GM18507 (cell line): ENCODE measurements at regions not wholly inside any gene's neighbourhood (a gene's known extent, or its start where the extent isn't known, plus 50 kb on each side); places are given as distances from the start of the nearest gene placed in this dataset.
"Not testable (repeated sequence)": the region's sequence is repeated elsewhere in the genome, so short reads cannot be mapped to it uniquely, and the experiment has no call there.

Source experiments
- DNase-seq: peaks from one replicate; pipeline ENCODE4 v3.0.0; 2011; ENCODE audit warnings: low read depth; ENCODE audit not compliant: insufficient read length; ENCODE audit errors: extremely low spot score
- FAIRE-seq: peaks from 2 replicates; lab custom pipeline; 2011; peaks lifted over from hg19 to GRCh38; lab: Jason Lieb, UNC

GRCh38 chr21:22120616-22121266 lies 1122.5 kb downstream of the NCAM2 start:
- FAIRE-seq (no peak), DNase-seq (no peak)

DNA sequence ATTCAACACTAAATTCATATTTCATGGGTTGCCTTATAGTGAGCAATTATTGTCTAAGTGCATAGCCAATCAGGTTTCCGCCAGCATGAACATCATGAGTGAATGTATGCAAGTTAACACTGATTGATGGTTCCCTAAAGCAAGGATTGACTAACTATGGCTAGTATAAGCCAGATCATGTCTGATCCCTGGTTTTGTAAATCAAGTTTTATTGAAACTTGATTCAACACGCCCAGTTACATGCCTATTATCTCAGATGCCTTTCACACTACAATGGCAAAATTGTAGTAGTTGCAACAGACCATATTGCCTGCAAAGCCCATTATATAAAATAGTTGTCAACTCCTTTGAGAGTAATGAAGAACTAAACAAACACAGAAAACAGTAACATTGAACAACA lies 1127.4 kb downstream of the NCAM2 start:
- FAIRE-seq = no peak
- DNase-seq = no peak

DNA sequence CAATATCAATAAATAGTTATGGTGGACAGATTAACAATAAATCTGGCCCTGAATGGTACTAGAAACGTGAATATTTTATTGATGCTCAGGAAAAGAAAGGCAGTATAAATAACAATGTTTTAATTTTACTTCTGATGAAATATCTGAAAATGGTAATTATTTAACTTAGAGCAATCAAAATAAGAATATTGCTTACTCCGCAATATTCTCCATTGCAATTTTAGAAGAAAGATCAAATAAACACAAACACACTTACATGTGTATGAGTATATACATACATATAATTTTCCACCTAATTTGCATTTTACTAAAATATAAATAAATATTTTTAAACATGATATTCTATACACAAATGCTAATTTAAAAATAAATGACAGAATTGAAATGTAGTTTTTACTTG lies 1130.5 kb downstream of the NCAM2 start:
- FAIRE-seq (no peak), DNase-seq (no peak)

GRCh38 chr21:22132358-22133071 lies 1134.3 kb downstream of the NCAM2 start:
- no peak for FAIRE-seq
- no peak for DNase-seq

DNA sequence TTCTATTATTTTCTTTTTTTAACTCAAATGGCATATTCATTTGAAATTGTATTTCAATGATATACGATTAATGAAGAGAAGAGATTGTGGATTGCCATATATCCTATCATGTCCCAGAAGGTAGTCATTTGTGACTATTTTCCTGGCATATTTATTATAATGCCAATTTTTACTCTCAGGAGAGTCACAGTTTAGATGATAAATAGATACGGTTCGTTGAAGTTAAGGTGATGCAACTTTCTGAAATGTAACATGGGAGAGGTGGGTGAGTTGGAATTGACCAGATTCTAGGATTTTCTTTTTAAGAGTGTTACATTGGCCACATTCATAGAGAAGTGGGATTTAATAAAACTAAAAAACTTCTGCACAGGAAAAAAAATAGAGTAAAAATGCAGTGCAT lies 1138.5 kb downstream of the NCAM2 start:
- DNase-seq (no peak), FAIRE-seq (no peak)

DNA sequence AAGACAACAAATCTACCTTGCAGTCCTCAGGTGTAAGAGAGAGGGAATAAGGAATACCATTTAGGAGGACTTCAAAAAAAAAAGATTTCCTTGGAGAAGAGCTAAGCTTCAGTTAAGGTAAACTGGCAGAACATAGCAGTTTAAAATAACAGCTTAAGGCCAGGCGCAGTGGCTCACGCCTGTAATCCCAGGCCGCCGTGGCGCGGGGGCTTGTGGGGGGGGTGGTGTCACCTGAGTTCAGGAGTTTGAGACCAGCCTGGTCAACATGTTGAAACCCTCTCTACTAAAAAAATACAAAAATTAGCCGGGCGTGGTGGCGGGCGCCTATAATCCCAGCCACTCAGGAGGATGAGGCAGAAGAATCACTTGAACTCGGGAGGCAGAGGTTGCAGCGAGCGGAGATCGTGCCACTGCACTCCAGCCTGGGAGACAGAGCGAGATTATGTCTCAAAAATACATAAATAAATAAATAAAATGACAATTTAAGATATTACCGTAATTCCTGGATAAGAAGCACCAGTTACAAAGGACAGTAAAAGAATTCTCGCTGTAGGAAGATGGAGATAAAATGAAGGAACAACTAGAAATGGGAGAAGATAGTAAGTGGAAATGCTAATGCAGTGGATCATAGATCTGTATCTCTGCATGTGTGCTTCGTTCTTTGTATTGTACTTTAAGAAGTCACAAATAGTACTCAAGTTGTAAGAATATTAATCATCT lies 1140.2 kb downstream of the NCAM2 start:
- DNase-seq (no peak), FAIRE-seq (no peak)

DNA sequence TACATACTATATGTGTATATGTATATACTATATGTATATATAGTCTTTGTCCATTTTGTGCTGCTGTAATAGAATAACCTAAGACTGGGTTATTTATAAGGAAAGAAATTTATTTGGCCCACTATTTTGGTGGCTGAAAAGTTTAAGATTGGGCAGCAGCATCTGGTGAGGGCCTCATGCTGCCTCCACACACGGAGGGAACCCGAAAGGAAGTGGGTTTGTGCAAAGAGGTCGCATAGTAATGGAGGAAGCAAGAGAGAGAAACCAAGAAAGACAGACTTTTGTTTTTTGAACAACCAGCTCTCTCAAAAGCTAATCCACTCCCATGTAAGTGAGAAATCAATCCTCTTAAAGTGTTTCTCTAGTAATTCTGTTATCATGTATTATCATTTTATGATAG lies 1147.3 kb downstream of the NCAM2 start:
- no peak for FAIRE-seq

GRCh38 chr21:22154579-22155274 lies 1156.5 kb downstream of the NCAM2 start:
- no peak for DNase-seq
- FAIRE-seq = no peak

More for the DNA sequence above, 1147.3 kb downstream of the NCAM2 start:
- no peak for DNase-seq

DNA sequence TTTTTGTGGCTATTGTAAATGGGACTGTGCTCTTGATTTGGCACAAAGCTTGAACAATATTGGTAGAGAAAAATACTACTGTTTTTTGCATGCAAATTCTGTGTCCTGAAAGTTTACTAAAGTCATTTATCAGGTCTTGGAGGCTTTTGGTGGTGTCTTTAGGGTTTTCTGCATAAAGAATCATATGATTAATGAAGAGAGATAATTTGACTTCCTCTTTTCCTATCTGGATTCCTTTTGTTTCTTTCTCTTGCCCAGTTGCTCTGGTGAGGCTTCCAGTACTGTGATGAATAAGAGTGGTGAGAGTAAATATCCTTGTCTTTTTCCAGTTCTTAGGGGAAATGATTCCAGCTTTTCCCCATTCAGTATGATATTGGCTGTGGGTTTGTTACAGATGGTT lies 1166.7 kb downstream of the NCAM2 start:
- no peak for FAIRE-seq
- no peak for DNase-seq

- FAIRE-seq = no peak
Observed at GRCh38 chr21:22174746-22175145, 1176.5 kb downstream of the NCAM2 start.

DNA sequence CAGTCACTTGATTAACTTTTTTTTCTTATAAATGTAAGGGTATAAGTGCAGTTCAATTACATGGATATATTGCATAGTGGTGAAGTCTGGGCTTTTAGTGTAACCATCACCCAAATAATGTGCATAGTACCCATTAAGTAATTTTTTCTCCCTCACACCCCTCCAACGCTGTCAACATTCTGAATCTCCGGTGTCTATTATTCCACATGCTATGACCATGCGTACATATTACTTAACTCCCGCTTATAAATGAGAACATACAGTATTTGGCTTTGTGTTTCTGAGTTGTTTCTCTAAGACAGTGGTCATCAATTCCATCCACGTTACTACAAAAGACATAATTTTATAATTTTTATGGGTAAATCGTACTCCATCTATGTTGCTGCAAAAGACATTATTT lies 1191.1 kb downstream of the NCAM2 start:
- FAIRE-seq (no peak), DNase-seq (no peak)

More at GRCh38 chr21:22174746-22175145, 1176.5 kb downstream of the NCAM2 start:
- DNase-seq = no peak

DNA sequence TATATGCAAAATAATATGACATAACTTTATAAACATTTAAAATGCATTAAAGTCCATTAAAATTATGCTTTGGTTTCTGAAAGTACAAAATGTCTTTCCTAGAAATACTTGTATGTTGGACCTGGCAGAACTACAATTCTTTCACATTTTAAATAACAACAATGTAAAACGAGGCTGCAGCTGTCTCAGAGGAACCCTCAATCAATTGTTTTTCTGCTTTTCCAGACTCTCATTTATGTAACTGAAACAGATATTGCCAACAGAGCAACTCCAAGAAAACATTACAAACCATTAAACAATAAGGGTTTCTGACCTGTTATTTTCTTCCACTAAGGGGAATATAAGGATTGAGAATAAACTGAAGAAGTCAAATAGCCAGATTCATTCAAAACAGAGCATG lies 1193.4 kb downstream of the NCAM2 start:
- DNase-seq (no peak), FAIRE-seq (no peak)

- FAIRE-seq (no peak), DNase-seq (no peak)
Observed at GRCh38 chr21:22192766-22193165, 1194.6 kb downstream of the NCAM2 start.

GRCh38 chr21:22194986-22195385 lies 1196.8 kb downstream of the NCAM2 start:
- DNase-seq, FAIRE-seq: not testable (repeated sequence)

- DNase-seq (no peak), FAIRE-seq (no peak)
Observed at GRCh38 chr21:22200378-22201092, 1202.3 kb downstream of the NCAM2 start.

- DNase-seq = no peak
- FAIRE-seq = no peak
Observed at GRCh38 chr21:22201126-22201525, 1202.9 kb downstream of the NCAM2 start.

DNA sequence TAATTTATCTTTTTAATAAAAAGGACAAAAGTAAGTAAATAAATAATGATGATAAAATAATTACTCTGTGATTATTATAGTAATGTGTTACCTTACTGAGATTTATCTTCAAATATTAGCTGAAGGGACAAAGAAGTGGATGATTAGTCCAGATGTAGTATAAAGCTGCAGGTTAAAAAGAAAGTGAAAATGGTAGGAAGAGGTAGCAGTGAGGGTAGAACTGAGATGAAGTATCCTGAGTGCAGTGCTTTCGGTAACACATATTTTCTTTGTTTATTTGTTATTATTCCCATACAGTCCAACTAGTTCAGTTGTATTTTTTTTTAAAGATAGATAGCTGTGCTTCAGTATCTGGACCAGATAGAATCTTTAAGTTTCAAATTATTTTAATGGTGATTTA lies 1203.5 kb downstream of the NCAM2 start:
- FAIRE-seq = no peak

GRCh38 chr21:22209304-22209700 lies 1211.1 kb downstream of the NCAM2 start:
- no peak for FAIRE-seq
- no peak for DNase-seq

More for the DNA sequence above, 1203.5 kb downstream of the NCAM2 start:
- no peak for DNase-seq

DNA sequence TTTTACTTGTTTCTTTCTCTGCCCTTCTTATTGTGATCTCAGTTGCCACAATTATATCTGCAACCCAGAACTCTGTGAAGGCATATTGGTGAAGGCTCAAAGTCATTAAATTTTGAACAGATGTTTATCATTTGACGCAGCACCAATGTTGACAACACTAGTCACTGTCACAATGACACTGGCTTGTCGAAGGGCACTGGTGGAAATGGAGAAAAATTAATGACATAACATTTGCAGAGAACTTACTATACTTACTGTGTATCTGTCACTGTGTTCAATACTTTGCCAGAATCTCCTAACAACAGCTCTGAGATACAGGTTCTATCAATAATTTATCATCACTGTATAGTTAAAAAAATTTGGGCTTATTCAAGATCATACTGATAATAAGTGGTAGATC lies 1213.7 kb downstream of the NCAM2 start:
- no peak for FAIRE-seq
- DNase-seq = no peak
